ENCODE measurements at regions not wholly inside any gene's neighbourhood (a gene's known extent, or its start where the extent isn't known, plus 50 kb on each side); places are given as distances from the start of the nearest gene placed in this dataset.

DNA sequence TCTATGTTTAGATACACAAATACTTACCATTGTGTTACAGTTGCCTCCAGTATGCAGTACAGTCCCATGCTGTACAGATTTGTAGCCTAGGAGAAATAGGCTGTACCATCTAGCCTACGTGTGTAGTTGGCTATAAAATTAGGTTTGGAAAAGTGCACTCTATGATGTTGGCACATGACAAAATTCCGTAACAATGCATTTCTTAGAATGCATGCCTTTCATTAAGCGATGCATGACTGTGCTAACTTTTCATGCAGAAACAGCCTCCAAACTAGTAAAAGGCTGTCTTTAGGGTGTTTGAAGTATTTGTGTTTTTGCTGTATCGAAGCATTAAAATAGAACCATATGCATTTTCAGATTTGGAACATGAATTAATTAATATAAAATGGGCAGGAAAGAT, 157.9 kb downstream of the RMI1 start:
- TF ChIP-seq CTCF (IDR thresholded peaks at IDR 0.05 in 2 of 3, conservative IDR thresholded peaks at IDR 0.05 in 1 of 3; ENCODE audit: borderline replicate concordance in 1 of 3, insufficient read depth in 1 of 3, low read depth in 2 of 3, low read length in 2 of 3) (no peak), CEBPB (IDR thresholded peaks at IDR 0.05; ENCODE audit: low read depth) (no peak), EZH2 (IDR thresholded peaks at IDR 0.05) (no peak)
- TF ChIP-seq, protein P1, sequence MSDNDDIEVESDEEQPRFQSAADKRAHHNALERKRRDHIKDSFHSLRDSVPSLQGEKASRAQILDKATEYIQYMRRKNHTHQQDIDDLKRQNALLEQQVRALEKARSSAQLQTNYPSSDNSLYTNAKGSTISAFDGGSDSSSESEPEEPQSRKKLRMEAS (IDR thresholded peaks at IDR 0.05): no peak

Measured in HCT116 (cell line).